HG03064 (cell line): ENCODE measurements at regions not wholly inside any gene's neighbourhood (a gene's known extent, or its start where the extent isn't known, plus 50 kb on each side); places are given as distances from the start of the nearest gene placed in this dataset.
"Not testable (repeated sequence)": the region's sequence is repeated elsewhere in the genome, so short reads cannot be mapped to it uniquely, and the experiment has no call there.

Experiments used
- ATAC-seq: cut with Tn5 transposase; IDR thresholded peaks from one replicate; pipeline ENCODE4 v1.9.1; 2021; ENCODE audit warnings: low read depth; ENCODE audit not compliant: unreplicated experiment

DNA sequence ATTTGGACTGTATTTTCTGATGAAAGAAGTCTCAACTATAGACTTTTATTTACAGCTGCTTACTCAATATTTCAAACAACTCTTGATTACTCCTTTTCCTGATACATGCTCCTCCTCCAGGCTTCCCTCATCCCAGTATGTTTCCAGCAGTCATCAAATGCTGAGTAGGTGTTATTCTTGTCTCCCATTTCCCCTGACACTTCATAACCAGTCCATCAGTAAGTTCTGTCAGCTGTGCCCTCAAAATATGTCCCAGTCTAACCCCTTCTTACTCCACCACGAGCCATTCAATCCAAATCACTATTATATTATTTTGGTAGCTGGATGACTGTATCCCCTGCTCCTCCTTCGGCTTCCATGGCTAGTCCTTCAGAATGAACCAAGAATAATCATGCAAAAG, 189.1 kb upstream of the DTNA start:
- ATAC-seq, result no peak

- no peak for ATAC-seq
Observed at GRCh38 chr18:34522603-34523002, 187.5 kb upstream of the DTNA start.

GRCh38 chr18:34525244-34525643, 184.9 kb upstream of the DTNA start:
- ATAC-seq, result no peak

DNA sequence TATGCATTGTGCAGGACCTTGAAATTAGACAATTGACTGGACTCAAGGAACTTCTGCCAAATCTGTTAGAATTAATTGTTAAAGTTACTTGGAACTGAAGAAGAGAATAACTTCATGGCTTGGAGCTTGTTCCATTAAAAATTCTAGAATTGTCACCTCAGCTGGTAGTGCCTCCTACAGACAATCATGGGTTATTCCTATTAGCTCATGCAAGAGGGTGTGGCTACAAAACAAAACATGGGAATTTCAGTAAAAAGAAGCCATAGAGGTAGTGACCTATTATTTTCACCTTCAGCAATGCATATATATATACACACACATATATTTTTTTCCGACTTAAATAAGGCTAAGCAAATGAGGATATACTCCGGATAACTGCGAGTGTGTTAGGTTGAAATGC, 181.9 kb upstream of the DTNA start:
- ATAC-seq, result no peak

- ATAC-seq, result no peak
Observed at GRCh38 chr18:34529358-34530335, 180.5 kb upstream of the DTNA start.

DNA sequence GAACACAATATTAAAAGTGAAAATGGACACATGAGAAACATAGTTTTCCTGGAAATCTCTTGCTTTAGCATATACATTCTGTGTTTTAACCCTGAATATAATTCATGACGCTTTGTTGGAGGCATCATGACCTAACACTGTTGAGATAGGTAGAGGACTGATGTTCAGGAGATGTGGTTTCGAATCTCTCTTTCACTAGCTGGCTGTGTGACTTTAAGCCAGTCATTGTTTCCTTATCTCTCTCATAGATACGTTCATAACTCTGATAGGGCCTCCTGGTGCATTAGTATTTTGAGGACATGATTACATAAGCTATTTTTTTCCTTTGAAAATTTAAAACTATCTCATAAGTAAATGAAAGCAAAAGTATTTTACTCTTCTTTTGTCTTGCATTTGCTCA, 179.0 kb upstream of the DTNA start:
- ATAC-seq, result no peak

DNA sequence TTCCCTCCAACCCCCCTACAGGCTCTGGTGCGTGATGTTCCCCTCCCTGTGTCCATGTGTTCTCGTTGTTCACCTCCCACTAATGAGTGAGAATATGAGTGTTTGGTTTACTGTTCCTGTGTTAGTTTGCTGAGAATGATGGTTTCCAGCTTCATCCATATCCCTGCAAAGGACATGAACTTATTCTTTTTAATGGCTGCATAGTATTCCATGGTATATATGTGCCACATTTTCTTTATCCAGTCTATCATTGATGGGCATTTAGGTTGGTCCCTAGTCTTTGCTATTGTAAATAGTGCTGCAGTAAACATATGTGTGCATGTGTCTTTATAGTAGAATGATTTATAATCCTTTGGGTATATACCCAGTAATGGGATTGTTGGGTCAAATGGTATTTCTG, 175.5 kb upstream of the DTNA start:
- ATAC-seq, result not testable (repeated sequence)

- ATAC-seq, result no peak
Observed at GRCh38 chr18:34540897-34541296, 169.2 kb upstream of the DTNA start.

DNA sequence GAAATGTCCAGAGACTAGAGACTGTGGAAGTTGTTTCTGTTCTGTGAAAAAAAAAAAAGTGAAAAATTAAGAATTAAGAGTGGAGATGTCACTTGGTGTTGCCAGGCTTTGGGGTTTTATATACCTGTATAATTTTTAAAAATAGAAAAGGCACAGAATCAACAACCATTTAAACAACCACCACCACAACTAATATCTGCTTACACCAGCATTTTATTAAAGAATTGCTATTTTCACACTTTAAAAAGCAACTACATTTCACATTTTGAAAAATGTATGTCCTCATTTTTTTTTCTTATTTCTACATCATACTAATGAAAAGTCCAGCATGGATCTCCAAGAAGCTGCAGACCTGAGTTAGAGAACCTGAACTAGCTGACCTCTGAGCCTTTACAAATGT, 167.5 kb upstream of the DTNA start:
- no peak for ATAC-seq

DNA sequence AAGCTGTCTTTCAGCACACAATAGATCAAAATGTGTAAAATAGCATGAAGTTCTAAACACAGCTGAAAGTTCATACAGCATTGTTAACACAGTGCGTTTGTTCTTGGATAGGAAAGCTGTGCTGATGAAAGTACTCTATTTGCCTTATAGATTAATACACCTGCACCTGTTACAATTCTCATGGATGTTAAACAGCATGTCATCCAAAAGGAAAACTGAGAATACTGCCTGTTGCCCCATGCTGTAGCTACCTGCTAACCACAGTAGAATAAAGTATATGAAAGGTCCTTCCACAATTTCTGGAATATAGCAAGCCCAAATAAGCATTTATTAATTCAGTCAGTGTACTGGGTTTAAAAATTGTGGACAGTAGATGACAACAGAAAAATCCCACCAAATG, 166.7 kb upstream of the DTNA start:
- ATAC-seq, result no peak

- ATAC-seq, result no peak
Observed at GRCh38 chr18:34543945-34544344, 166.2 kb upstream of the DTNA start.

DNA sequence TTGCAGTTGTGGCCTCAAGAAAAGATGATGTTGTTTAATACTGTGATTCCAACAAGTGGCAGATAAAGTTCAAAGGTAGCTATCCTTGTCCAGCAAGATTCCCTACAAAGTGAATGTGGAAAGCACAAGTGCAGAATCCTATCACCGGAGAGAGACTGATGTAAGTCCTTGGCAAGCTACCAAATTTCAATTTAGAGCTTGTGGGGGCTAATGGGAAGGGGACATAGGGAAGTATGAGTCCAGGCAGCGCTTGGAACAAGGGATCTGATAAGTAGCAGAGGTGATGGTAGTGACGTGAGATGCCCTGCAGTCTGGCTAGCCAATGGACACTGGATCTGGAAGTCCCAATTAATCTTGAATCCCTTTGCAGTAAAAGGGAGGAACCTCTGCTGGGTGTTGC, 165.2 kb upstream of the DTNA start:
- ATAC-seq, result no peak

DNA sequence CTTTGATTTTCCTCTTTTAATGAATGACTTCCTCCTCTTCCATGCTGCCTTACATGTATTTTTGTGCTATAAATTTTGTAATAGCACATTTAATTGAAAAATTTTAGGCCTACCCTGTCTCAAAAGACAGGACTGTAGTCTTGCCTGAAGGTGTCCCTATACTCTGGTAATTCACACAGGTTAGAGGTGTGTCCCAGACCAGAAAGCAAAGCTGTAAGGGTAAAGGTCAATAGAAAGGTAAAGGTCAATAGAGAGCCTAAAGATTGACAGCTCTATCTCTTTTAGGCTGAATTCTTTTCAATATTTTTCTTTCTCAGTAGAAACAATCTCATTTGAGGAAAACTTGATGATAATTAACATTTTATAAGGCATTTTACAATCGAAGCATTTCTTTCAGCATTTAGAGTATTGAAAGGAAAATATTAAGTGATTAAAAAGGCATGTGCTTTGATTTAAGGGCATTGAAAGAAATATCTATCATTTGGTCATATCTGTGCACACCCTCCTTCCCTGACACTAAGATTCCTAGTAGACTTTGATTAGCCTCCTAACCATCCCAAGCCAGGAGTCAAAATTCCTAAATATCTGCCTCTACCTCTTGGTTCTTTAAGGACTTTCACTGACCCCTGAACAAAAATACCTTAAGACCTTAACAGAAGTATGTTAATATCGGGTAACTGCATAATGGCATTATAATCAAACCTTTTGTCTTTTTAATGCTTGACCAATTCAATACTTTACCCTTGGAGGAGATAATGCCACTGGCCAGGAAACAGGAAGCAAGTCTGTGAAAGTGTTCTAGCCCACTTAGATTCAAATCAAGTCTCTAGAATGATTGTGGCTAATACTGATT, 161.8 kb upstream of the DTNA start:
- ATAC-seq, result no peak

- ATAC-seq, result no peak
Observed at GRCh38 chr18:34548973-34549294, 161.2 kb upstream of the DTNA start.

DNA sequence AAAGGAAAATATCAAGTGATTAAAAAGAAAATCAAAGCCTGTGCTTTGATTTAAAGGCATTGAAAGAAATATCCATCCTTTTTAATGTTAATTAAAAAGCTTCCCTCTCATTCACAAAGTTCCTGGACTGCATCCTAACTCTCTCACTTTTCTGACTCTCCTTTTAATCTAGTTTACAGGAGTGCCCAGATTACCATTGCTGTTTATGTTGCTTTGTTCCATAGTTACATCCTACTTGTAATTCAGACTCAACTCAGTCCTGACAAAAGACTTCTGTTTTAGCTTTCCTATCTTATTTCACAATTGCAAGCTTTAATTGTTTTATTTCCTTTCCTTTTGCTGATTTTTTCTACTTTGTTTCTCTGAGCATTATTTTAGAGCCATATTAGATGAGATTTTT, 160.7 kb upstream of the DTNA start:
- no peak for ATAC-seq

DNA sequence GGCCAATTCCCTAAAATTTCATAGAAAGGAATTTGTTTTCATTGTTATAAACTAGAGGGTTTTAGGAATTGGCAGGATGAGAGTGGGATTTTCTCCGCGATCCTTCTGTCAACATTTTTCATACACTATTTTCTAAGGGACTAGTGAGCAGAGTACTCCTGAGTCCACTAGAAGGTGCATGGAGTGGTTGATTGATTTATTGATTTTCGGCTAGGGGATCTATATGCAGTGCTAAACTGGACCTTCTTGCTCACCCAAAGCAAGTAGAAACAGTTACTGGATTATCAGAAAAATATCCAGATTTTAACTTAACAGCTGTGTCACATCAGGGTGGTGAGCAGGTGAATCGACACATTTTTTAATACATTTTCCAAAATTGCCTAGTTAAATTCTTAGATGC, 159.9 kb upstream of the DTNA start:
- ATAC-seq, result no peak

DNA sequence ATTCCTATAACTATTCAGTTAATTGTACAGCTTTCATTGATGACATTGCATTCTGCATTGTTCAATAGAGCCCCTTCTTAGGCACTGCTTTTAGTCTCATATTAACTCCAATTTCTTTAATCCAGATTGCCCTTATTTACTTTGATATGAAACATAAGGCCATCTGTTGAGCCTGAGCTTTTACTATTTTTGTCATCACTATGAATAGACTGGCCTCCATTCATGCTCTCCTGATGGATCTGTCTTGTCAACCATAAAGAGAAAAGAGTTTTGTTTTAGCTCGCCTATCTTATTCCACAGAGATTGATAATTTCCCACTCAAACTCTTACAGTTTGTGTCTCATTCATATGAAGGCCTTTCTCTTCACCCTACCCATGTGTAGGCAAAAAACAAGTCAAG, 159.2 kb upstream of the DTNA start:
- ATAC-seq, result no peak

GRCh38 chr18:34551824-34552223, 158.3 kb upstream of the DTNA start:
- no peak for ATAC-seq

- no peak for ATAC-seq
Observed at GRCh38 chr18:34562252-34562870, 147.7 kb upstream of the DTNA start.

DNA sequence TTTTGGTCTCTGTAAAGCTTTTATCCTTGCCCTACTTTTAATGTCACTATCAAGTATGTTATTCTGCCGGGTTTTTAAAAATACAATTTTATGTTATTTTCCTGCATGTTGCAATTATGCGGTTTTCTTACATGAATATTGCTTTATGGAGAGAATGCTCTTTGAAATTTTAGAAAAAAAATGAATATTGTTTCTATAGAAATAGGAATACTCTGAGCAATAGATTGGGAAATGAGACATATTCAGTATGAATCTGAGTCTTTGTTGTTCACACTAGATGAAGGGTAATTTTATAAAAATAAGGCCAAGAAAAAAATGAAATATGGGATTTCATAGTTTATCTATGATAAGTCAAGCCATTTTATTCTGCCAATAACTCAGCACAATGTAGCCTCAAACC, 142.2 kb upstream of the DTNA start:
- no peak for ATAC-seq

DNA sequence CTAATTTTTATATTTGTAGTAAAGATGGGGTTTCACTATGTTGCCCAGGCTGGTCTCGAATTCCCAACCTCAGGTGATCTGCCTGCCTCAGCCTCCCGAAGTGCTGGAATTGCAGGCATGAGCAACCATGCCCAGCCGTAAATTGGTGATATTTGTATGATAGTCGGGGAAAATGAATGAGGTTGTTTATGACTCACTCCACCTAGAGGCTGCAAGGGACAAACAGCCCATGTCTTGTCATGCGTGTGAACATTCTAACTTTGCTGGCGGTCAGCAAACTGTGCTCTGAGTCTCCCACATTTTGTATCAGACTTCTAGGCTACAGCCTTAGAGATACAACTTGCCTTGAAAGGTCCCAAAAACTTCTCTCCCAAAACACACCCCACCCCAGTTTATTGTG, 133.5 kb upstream of the DTNA start:
- ATAC-seq, result no peak
